ENCODE measurements at regions not wholly inside any gene's neighbourhood (a gene's known extent, or its start where the extent isn't known, plus 50 kb on each side); places are given as distances from the start of the nearest gene placed in this dataset.

DNA sequence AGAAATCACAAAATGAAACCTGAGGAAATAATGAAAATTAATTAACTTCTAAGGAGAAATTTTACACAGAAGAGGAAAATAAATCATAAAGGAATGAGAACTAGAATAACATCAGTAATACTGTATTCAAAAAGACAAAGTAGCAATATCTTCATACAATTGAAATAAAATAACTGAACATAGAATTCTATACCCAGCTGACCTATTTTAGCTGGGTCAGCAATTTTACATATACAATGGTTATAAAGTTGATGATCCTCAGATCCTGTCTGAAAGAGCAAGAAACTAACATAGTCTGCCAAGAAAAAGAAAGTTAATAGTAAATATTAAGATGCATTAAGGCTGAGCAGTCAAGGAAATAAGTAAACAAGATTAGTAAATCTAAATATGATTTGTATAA is 93.0 kb upstream of the P3H2 start (continued):
- TF ChIP-seq ZNF316 (IDR thresholded peaks at IDR 0.05) (peak; percentile 89), MAFF (IDR thresholded peaks at IDR 0.05; ENCODE audit: low read length) (peak; percentile 92), EP400 (IDR thresholded peaks at IDR 0.05) (no peak), ZNF23 (CRISPR knock-in tag; IDR thresholded peaks at IDR 0.05) (no peak), ZNF445 (CRISPR knock-in tag; IDR thresholded peaks at IDR 0.05; ENCODE audit: low read depth) (no peak), SMAD2 (IDR thresholded peaks at IDR 0.05; ENCODE audit: low read depth, low read length) (no peak), NFE2 (IDR thresholded peaks at IDR 0.05; ENCODE audit: low read depth) (no peak), ZNF41 (CRISPR knock-in tag; conservative IDR thresholded peaks at IDR 0.05) (no peak), MAFK (IDR thresholded peaks at IDR 0.05; ENCODE audit: low read length) (peak; percentile 93), ZFP1 (CRISPR knock-in tag; IDR thresholded peaks at IDR 0.05) (peak; percentile 66; the same call in 1 of the 2 replicates), ZNF77 (CRISPR knock-in tag; IDR thresholded peaks at IDR 0.05) (no peak), KDM1A (IDR thresholded peaks at IDR 0.05) (no peak), MAFG (tag; conservative IDR thresholded peaks at IDR 0.05) (peak; percentile 82)
- TF ChIP-seq, protein P1, sequence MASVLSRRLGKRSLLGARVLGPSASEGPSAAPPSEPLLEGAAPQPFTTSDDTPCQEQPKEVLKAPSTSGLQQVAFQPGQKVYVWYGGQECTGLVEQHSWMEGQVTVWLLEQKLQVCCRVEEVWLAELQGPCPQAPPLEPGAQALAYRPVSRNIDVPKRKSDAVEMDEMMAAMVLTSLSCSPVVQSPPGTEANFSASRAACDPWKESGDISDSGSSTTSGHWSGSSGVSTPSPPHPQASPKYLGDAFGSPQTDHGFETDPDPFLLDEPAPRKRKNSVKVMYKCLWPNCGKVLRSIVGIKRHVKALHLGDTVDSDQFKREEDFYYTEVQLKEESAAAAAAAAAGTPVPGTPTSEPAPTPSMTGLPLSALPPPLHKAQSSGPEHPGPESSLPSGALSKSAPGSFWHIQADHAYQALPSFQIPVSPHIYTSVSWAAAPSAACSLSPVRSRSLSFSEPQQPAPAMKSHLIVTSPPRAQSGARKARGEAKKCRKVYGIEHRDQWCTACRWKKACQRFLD (CRISPR knock-in tag; IDR thresholded peaks at IDR 0.05) = no peak
- TF ChIP-seq, protein P2, sequence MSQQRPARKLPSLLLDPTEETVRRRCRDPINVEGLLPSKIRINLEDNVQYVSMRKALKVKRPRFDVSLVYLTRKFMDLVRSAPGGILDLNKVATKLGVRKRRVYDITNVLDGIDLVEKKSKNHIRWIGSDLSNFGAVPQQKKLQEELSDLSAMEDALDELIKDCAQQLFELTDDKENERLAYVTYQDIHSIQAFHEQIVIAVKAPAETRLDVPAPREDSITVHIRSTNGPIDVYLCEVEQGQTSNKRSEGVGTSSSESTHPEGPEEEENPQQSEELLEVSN (IDR thresholded peaks at IDR 0.05; ENCODE audit: borderline replicate concordance in 1 of 2, extremely low read depth in 1 of 2, insufficient read depth in 1 of 2, insufficient read length in 1 of 2, low read depth in 1 of 2, low read length in 1 of 2, poor library complexity in 1 of 2, severe bottlenecking in 1 of 2) = no peak
- TF ChIP-seq, protein P3, sequence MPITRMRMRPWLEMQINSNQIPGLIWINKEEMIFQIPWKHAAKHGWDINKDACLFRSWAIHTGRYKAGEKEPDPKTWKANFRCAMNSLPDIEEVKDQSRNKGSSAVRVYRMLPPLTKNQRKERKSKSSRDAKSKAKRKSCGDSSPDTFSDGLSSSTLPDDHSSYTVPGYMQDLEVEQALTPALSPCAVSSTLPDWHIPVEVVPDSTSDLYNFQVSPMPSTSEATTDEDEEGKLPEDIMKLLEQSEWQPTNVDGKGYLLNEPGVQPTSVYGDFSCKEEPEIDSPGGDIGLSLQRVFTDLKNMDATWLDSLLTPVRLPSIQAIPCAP (CRISPR knock-in tag; IDR thresholded peaks at IDR 0.05; ENCODE audit: borderline replicate concordance) = no peak
- TF ChIP-seq, protein P4, sequence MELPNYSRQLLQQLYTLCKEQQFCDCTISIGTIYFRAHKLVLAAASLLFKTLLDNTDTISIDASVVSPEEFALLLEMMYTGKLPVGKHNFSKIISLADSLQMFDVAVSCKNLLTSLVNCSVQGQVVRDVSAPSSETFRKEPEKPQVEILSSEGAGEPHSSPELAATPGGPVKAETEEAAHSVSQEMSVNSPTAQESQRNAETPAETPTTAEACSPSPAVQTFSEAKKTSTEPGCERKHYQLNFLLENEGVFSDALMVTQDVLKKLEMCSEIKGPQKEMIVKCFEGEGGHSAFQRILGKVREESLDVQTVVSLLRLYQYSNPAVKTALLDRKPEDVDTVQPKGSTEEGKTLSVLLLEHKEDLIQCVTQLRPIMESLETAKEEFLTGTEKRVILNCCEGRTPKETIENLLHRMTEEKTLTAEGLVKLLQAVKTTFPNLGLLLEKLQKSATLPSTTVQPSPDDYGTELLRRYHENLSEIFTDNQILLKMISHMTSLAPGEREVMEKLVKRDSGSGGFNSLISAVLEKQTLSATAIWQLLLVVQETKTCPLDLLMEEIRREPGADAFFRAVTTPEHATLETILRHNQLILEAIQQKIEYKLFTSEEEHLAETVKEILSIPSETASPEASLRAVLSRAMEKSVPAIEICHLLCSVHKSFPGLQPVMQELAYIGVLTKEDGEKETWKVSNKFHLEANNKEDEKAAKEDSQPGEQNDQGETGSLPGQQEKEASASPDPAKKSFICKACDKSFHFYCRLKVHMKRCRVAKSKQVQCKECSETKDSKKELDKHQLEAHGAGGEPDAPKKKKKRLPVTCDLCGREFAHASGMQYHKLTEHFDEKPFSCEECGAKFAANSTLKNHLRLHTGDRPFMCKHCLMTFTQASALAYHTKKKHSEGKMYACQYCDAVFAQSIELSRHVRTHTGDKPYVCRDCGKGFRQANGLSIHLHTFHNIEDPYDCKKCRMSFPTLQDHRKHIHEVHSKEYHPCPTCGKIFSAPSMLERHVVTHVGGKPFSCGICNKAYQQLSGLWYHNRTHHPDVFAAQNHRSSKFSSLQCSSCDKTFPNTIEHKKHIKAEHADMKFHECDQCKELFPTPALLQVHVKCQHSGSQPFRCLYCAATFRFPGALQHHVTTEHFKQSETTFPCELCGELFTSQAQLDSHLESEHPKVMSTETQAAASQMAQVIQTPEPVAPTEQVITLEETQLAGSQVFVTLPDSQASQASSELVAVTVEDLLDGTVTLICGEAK (IDR thresholded peaks at IDR 0.05) = no peak
- TF ChIP-seq, protein P4 (CRISPR knock-in tag; IDR thresholded peaks at IDR 0.05) = no peak

All from K562 (cell line).